ENCODE measurements at regions not wholly inside any gene's neighbourhood (a gene's known extent, or its start where the extent isn't known, plus 50 kb on each side); places are given as distances from the start of the nearest gene placed in this dataset.

DNA sequence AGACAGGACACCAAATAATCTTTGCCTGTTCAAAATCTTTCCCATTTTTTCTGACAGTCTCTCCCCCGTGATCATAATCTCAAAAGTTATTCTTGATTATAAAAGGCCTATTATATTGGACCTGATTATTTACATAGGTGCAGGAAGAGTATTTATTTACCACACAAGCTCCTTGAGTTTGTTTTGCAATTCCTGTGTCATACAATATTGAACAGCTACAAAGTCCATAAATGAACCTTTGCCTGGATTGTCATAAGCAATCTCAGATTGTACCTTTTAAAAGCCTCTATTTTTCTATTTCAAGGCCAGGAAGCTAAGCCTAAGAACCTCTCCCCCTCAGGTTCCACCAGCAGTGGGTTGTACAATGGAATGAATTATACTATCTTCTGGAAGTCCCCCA is 183.9 kb upstream of the MEOX2 start:
- ATAC-seq = peak; percentile 39
- no peak for DNase-seq (ENCODE audit: low spot score)

DNA sequence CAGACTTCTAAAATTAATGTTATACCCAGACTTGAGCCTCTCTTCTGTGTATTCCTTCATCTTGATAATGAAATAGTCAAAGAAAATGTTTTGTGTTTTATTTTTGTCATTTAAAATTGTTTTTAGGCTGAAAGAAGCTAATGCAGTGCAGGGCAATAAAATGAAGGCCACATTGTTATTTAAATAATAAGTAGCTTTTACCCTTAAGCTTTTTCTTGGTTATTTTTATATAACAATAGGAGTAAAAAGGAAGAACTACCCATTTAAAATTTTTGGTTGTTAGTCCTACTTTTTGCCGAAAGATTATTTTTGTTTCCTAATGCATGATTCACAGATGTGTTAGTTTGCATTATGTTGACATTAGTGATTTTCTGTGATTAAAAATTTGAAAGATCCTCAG is 181.0 kb upstream of the MEOX2 start:
- DNase-seq (ENCODE audit: low spot score) = no peak
- no peak for ATAC-seq

DNA sequence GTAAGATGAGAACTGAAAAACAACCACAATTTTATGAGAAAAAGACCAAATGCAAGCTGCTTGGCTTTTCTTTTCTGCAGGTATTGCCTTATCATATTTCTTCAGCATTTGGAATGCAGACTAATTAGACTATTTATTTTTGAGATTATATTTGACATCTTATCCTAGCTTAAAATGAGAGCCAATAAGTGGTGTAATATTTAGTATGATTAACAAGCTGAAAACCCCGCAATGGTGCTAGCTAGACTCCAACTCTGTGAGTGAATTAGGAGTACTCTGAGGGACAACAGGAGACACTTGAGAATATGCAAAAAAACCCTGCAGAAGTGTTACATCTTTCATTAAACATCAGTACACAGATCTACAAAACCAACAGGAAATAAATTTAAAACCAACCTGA is 180.3 kb upstream of the MEOX2 start:
- no peak for ATAC-seq
- DNase-seq (ENCODE audit: low spot score) = no peak

DNA sequence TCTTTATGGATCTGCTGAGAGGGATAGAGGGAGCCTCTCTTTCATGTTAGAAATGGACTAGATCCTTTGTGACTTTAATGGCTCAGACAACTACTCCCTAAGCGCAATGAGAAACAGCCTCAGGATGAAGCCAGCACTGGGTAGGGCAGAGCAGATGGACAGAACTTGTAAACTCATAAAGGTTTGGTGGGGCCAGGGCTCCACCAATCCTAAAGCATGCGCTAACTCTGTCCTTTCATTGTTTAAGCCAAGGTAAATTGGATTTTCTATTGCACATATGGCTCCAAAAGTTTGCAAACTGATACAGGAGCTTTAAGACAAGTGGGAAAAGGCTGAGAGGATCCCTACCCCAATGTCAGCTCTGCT is 178.1 kb upstream of the MEOX2 start:
- ATAC-seq (no peak), DNase-seq (ENCODE audit: low spot score) (no peak)

DNA sequence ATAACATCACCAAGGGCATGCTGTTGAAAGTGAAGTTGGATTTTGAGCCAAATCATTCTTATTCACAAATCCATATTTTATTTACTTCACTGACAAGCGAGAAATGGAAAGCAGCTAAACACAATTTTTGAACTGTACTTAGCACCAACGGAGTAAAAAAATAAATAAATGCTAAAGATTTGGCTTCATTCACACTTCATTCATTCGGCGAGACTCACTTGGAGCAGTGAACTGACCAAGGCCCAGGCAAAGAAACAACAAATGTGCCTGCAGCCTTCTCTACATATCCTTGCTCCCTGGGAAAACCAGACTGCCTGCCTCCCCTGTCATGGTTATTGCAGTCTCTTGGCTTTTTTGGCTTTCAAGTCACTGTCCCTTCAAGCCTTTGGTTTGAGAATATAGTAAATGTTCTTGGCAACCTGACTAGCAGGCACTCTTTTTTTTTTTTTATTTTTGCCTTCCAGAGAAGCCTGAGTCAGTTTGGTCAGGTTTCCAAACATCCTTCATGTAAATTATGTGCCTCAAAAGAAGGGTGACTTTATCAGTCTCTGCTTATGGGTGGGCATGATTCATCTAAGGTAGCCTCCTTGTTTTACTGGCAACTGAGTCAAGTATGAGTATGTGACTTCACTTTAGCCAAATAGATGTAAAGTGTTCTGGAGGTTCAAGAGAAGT is 177.6 kb upstream of the MEOX2 start:
- DNase-seq (ENCODE audit: low spot score) (no peak), ATAC-seq (no peak)

DNA sequence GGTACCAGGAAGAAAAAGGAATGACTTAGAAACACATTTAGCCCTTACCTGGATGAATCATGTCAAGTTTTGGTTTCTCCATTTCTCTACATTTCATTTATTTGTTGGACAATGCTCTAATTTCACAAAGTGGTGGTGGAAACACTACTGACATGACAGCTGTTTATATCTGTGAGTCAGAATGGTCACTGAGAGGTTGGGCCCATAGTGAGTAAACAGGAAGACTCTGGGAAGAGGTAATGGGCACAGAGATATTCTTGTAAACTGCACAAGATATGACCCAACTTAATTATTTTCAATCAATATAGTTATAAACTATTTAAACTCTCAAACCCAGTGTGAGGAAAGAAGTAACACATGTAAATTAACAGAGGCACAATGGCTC is 176.3 kb upstream of the MEOX2 start:
- ATAC-seq (no peak), DNase-seq (ENCODE audit: low spot score) (no peak)

DNA sequence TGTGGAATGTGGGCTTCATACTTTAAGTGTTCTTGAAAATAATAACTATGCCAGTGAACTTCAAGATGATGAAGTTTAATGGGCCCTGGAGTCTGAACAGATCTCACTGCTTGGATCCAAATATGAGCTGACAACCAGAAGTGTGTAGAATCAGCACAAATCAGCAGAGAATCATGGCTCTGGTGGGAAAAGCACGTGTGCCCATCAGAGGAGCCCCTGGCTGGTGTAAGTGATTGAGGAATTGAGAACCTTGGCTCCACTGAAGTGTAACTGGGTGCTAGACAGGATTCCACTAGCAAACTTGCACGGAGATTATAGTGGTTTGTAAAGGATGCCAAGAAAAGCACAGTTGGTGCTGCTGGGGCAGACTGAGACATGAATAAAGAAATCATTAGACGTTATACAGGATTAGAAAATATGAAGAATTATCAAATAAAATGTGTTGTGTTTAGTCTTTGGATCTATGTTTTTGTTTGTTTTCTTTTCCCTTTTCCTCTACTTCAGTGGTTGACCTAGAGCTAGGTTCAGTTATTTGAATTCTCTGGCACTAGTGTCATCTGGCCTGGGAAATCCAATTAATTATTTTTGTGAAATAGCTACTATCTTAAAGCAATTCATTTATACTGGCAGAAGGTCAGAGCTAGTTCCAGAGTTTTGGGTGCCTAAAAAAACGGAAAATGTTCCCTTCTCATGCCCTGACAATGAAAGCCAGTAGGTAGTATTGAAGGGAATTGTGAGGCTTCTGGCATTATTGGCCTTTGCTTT is 175.7 kb upstream of the MEOX2 start:
- no peak for ATAC-seq
- DNase-seq (ENCODE audit: low spot score) = no peak

DNA sequence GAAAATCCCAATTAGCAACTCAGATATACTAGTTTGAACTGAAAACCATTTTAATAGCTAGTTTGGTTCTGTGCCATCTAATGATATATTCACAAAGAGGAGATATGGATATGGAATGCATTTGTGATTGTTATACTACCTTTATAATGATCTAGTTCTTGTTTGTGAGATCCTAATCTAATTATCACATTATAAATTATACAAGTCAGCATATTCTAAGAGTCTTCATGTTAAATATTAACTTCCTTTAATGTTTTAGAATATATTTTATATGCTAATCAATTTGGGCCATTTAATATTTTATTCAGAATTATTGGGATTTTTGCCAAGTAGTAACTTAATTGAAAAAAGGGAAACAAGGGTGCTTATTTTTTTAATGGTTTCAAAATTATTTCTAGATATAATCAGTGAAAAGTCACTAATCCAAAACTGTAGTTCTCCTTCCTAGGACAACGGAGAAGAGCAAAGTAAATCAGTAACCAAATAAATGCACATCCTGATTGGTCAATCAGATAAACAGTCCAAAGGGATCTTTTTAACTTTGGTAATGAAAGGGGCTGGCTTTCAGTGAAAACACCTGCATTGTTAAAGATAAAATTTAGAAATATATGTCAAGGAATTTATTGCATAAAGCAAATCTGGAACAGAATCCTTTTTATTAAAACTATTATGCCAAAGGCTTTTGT is 173.9 kb upstream of the MEOX2 start:
- DNase-seq (ENCODE audit: low spot score) = no peak
- ATAC-seq = peak; percentile 58

DNA sequence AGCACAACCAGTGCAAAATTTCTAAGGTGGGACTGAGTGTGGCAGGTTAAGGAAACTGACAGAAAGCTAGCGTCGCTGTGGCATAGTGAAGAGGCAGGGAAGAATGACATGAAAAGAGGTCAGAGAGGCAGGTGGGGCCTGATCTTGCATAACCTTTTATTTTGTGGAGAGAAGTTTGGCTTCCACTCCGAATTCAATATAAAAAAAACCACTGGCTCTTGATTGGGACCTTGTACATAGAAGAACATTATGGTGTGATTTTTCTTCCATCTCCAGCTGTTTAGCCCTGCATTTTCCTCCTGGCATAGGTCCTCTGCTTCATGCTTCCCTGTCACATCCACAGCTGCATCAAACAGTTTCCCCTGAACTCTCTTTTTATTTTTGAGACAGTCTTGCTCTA is 170.5 kb upstream of the MEOX2 start:
- no peak for ATAC-seq
- DNase-seq (ENCODE audit: low spot score) = no peak

DNA sequence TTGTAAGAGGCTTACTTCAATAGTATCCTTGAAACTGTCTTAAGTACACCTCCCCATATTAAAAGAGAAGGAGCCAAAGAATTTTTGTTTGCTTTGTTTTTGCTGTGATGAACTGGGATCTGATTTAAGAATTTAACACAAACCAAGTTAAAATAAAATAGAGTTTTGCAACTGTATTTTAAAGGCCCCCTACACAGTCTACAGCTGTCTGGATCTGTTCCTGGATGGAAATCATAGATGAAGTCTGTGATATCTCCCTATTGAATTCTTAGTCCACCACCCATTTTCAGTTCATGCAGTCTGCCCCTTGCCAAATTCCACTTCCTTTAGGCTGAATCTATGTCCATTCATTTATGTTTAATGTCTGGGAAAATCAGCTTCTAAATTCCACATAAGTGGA is 169.8 kb upstream of the MEOX2 start:
- no peak for DNase-seq (ENCODE audit: low spot score)
- no peak for ATAC-seq

DNA sequence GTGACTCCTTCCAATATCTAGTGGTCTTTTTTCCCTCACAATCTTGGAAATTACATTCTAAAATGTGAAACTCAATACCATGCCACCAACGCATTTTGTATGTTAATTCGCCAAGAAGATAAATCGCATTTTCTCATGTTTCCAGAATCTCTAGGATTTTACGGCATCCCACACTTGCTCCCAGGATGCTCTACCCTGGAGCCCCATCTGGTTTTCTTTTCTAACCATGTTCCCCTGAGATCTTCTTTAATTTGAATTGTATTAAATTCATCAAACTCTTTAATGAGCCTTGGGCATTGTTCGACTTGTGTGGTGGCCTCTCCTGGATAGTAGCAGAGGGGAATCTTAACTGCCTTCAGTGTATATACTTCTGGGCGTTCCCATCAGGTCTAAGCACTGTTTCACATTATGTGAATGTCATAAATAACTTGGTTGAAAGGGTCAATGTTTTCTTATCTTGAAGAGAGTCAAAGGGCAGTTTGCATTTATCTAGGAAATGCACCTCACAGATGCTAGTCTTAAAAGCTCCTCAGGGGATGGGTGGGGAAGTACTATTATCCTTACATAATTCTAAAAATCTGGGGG is 169.1 kb upstream of the MEOX2 start:
- DNase-seq (ENCODE audit: low spot score) (no peak), ATAC-seq (no peak)

DNA sequence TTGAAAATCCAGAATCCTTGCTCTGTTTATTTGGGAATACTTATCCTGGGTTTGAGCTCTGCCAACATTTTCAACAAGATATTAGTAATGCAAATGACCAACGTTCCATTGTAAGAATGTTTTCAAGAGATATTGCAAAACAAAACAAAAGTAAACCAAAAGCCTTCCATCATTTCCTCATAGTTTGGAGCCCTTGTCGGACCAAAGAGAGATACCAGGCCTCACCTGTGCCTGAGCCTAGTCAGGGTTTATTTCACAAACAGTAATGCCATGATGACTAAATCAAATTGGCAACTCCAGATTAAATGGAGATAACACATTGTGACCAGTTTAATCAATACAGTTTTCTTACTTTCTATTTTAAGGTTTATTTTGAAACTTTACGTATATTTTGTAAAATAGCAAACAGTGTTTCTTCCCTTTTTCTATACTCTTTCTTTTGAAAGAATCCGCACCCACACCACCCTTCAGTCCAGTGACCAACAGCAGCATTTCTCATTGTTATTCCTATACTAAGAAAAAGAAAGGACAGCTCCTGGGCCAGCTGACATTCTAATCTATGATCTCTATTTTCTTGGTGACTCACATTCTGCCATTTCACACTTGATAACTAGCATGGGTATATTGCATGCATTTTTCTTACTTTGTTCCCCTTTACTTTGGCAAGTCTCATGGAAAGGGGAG is 168.5 kb upstream of the MEOX2 start:
- ATAC-seq (no peak), DNase-seq (ENCODE audit: low spot score) (no peak)

DNA sequence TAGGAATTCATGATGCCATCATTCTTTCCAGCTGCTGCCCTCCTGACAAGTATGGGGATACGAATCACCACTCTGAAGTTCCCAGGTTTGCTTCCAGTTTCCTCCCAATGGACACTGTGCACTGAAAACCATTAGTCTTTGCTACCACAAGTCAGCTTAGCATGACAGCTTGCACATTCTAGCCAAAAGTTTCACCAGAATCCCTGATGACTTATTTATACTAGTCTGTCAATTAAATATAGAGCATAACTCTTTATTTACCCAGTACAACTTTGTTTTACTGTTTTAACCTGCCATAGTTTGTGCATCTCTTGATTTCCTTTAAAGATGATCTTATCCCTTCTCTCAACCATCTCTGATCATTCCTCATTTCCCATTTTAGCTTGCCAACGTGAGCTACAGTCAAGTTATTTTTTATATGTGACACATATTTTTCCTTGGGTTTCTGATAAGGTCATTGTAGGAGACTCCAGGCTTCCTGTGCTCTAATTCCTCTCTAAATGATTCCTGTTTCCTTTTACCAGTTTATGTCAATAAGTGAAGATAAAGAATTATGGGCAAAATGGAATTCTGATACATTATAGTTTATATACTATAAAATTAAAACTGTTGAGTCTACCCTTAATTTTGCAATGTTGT is 167.5 kb upstream of the MEOX2 start:
- no peak for DNase-seq (ENCODE audit: low spot score)
- no peak for ATAC-seq

DNA sequence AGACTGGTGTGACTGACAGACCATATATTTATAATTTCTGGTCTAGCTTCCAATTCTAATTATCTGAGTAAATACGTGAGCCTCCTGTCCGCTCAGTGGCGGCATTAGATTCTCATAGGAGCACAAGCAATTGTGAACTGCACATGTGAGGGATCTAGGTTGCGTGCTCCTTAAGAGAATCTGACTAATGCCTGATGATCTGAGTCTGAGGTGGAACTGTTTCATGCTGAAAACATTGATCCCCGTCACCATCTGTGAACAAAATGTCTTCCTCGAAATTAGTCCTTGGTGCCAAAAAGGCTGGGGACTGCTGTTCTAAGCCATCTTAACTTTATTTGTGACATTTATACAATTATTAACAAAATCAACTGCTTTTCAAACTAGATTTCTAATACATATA is 164.7 kb upstream of the MEOX2 start:
- DNase-seq (ENCODE audit: low spot score) = no peak
- ATAC-seq = no peak

DNA sequence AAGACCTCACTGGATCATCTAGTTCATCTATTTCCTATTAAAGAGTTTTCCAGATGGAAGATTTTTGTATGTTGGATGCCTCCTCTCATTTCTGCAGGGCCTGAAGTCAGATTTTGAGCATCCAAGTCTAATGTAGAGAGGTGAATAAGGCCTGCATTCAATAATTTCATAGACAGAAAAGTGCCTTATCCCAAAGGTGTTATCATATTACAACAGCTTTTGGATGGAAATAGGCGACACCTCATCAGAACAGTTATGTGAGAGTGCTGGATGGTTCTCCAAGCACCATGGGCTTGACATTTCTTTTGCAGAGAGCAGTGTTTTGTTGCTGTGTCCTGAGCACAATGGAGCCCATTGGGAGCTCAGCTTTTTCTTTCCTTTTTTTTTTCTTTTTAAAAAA is 162.4 kb upstream of the MEOX2 start:
- DNase-seq (ENCODE audit: low spot score) (no peak), ATAC-seq (no peak)

DNA sequence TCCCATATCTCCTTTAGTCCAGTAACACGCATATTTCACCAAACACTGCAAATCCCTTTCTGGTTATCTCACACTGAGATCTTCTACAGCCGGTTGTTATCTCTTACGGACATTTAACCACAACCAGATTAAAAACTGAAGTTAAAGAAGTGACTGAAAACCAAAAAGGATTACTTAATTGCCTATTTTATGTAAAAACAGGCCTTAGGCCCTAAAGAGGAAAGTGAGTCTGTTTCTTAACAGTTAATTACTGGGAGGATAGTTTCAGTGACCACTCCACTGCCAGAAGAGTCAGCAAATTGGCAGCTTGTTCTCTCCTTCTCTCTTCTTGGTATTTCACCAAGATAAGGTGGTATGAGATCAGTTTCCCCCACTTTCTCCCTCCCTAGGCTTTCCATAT is 161.9 kb upstream of the MEOX2 start:
- DNase-seq (ENCODE audit: low spot score) (no peak), ATAC-seq (no peak)

DNA sequence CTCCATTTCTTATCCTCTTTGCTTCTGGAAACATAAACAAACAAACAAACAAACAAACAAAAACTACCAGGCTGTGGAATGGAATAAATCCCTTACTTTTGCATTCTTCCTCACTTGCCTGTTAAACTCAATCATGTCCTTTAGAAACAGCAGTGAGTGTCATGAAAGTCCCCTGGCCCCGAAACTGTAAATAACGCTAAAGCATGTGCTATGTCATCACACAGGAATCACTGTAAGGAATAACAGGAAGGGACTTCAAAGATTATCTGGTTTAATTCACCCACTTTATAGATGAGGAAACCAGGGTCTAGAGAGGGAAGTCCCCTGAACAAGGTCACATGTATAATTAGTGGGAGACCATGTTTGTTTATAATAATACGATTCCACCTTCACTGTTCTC is 159.4 kb upstream of the MEOX2 start:
- DNase-seq (ENCODE audit: low spot score) = no peak
- ATAC-seq = no peak

DNA sequence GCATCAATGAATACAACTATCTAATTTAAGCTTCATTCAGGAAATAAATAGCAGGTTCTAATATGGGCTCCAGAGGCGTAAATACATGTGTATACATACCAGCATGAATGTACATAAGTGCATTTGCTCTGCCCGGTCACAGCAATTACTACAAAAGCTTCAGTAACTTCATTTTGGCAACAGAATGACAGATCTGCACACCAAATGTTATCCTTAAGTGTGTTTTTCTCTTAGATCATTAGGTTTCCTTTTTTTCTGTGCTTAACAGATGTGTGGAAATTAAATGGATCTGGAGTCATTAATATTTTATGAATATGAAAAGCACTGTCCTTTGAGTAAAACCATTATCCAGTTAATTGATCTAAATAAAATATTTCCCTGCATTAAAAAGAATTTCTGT is 159.0 kb upstream of the MEOX2 start:
- DNase-seq (ENCODE audit: low spot score) = no peak
- no peak for ATAC-seq

DNA sequence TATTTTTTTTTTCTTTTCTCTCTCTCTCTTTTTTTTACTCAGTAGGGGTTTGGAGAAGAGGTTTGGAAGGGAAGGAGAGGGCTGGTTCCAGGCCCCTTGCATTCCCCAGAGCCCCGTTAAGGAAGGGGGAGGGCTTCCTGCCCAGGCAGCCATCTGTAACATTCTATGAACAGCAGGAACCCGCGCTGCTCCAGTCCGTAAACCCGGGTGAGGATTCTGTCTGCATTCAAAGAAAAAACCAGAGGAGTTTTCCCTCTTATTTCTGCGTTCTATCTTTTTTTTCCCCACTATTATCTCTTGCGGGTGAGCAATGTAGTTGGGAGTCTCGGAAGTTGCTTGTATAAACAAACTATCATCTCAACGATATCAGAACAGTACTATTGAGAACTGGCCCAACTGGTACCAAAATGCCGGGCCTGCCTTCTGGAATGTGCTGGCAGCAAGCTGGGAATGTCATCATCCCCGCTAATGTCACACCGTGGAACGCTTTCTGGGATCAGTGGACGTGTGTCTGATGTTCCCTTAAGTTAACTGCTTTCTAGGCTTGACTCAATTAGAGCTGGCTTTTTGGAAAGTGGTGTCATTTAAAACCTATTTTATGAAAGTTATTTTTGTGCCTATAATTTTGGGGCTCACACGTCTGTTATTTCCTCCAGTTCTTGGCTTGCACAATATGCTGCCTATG is 153.1 kb upstream of the MEOX2 start:
- DNase-seq (ENCODE audit: low spot score) (no peak), ATAC-seq (peak; percentile 51)

DNA sequence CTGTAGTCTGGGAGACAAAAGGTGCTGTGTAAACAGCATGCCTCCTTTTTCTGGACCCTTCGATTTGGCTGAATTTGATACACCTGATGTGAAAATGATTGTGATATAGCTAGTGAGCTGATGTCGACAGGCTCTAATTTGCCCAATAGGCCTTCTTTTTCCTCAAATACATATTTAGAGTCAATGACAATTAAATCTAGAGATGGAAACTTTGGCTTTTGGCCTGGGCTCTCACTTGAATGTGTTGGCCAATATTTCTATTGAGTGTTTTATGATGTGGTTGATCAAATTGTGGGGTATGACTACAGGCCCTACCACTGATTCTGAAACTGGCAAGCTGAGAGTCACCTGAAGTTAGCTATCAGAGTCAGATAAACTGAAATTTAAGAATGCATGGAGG is 151.8 kb upstream of the MEOX2 start:
- ATAC-seq = no peak
- DNase-seq (ENCODE audit: low spot score) = no peak

All from left lobe of liver (tissue), 2 donors.